Activated CD4-positive, alpha-beta T cell treated with anti-CD3 and anti-CD28 coated beads, Interleukin-2, amount 10 ng/mL, durations not matched to agents 7 days and 5 days (primary cell): ENCODE measurements at regions not wholly inside any gene's neighbourhood (a gene's known extent, or its start where the extent isn't known, plus 50 kb on each side); places are given as distances from the start of the nearest gene placed in this dataset.

Source experiments
- CTCF ChIA-PET: fragments of 350-600 bp; sonication (Branson Sonifier 250); formaldehyde crosslinking; loops from one replicate; lab custom pipeline; 2021; ENCODE audit warnings: antibody characterized with exemption; lab: Charles Lee
- POLR2A ChIA-PET: fragments of 350-600 bp; sonication (Branson Sonifier 250); formaldehyde crosslinking; loops from one replicate; lab custom pipeline; 2021; ENCODE audit warnings: antibody characterized with exemption; lab: Charles Lee
- DNase-seq: peaks from one replicate; pipeline ENCODE4 v3.0.0-alpha.2; 2020
- H3K27ac Mint-ChIP-seq: one replicate; pipeline ENCODE4 v1.8.0; 2021; ENCODE audit warnings: mild to moderate bottlenecking, moderate library complexity, mixed read lengths
- H3K27me3 Mint-ChIP-seq: one replicate; pipeline ENCODE4 v1.8.0; 2021; ENCODE audit warnings: mixed read lengths
- H3K36me3 Mint-ChIP-seq: one replicate; pipeline ENCODE4 v1.8.0; 2021; ENCODE audit warnings: low read depth, mixed read lengths
- H3K4me1 Mint-ChIP-seq: one replicate; pipeline ENCODE4 v1.8.0; 2021; ENCODE audit warnings: mixed read lengths
- H3K4me3 Mint-ChIP-seq: one replicate; pipeline ENCODE4 v1.8.0; 2021; ENCODE audit warnings: mild to moderate bottlenecking, moderate library complexity, mixed read lengths
- H3K9me3 Mint-ChIP-seq: one replicate; pipeline ENCODE4 v1.8.0; 2021; ENCODE audit warnings: mixed read lengths

DNA sequence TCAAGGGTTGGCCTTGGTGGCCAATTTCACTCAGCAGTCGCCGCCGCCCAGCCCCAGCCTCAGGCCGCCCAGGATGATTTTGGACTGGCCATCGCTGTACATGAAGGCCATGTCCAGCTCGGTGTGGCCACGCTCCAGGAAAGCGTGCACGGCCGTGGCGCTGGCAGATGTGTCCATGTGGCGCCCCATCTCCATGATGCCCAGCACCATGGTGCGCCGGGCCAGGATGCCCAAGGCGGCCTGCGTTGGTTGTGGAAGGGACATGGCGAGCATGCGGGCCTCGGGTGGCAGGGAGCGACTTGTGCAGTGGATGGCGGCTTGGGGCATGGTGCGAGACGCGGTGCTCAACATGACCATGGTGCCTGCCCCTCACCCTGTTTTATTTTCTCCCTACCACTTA, 55.4 kb downstream of the ZCCHC12 start:
- no peaks in the 10 kb centered on the region for H3K9me3 Mint-ChIP-seq
- H3K36me3 Mint-ChIP-seq = no peaks in the 10 kb centered on the region
- no peak overlapping the region for H3K27ac Mint-ChIP-seq
- DNase-seq = no peak
- ChIA-PET CTCF (no interaction called here), POLR2A (no interaction called here)
- H3K4me1 Mint-ChIP-seq = no peaks in the 10 kb centered on the region
- H3K27me3 Mint-ChIP-seq = no peaks in the 10 kb centered on the region
- H3K4me3 Mint-ChIP-seq = no peak overlapping the region

DNA sequence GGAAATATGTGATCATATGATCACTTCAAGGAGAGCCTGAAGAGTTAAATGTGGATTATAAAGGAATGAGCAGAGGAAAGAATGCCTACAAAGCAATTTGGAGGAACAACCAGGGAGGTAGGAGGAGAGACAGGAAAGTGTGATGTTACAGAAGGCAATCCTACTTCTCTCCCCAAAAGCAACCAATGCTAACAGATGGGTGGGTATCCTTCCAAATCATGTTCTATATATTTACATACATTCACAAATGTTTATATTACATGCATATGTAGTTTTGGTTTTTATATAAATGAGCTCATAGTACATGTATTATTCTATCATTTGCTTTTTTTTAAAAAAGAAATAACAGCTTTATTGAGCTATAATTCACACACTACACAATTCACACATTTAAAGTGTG, 56.0 kb downstream of the ZCCHC12 start:
- Mint-ChIP-seq H3K9me3 (no peaks in the 10 kb centered on the region), H3K36me3 (no peaks in the 10 kb centered on the region), H3K27me3 (no peaks in the 10 kb centered on the region), H3K27ac (no peak overlapping the region), H3K4me3 (no peak overlapping the region), H3K4me1 (no peaks in the 10 kb centered on the region)
- CTCF ChIA-PET = no interaction called here
- POLR2A ChIA-PET = no interaction called here
- no peak for DNase-seq

DNA sequence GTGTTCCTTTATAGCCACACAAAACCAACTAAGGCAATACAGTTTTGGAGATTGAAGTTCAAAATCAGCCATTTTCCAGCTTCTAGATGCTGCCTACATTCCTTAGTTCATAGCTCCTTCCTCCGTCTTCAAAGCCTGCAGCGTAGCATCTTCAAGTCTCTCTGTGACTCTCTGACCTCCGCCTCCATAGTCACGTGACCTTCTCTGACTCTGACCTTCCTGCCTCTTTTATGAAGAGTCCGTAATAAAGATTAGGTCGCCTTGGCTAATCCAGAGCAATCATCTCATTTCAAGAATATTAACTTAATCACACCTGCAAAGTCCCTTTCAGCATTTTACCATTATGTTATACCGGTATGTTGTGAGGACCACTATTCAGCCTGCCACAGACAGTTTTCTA, 60.4 kb downstream of the ZCCHC12 start:
- CTCF ChIA-PET = interaction anchor here (0.6 kb wide), 1 partner anchor 166 kb away, joined by 3 read pairs; no protein-coding TSS in a partner anchor
- DNase-seq = no peak
- Mint-ChIP-seq H3K27ac (no peak overlapping the region), H3K4me1 (no peaks in the 10 kb centered on the region), H3K4me3 (no peak overlapping the region), H3K27me3 (no peaks in the 10 kb centered on the region), H3K36me3 (no peaks in the 10 kb centered on the region), H3K9me3 (no peaks in the 10 kb centered on the region)
- POLR2A ChIA-PET = no interaction called here

DNA sequence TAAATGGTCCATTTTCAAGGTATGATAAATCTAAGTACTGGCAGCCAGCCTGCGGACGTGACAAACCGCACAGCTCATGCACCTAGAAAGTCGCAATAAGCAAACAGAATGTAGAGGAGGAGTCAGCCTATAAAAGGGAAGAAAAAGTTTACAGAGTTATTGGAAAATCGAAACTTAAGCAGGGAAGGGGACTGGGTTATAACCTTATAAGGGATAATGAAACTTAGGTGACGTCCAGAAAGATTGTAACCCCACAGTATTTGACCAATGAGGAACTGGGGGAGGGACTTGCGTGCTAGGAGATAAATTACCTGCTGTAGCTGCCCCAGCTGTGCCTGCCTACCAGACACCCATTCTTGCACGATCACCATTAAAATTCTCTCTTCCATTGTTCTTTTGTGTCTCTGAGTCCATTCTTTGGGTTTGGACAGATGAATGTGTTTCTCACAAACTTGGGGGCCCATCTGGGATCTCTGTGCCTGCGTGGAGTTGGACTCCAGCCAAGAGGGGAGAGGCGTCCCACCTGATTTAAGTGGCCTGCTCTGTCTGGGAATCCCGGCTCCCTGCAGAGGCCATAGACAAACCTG, 61.0 kb downstream of the ZCCHC12 start:
- DNase-seq = no peak
- ChIA-PET CTCF (interaction anchor here (0.6 kb wide), 1 partner anchor 165 kb away, joined by 3 read pairs; no protein-coding TSS in a partner anchor), POLR2A (no interaction called here)
- Mint-ChIP-seq H3K4me3 (no peak overlapping the region), H3K4me1 (no peaks in the 10 kb centered on the region), H3K27me3 (no peaks in the 10 kb centered on the region), H3K36me3 (no peaks in the 10 kb centered on the region), H3K27ac (no peak overlapping the region), H3K9me3 (no peaks in the 10 kb centered on the region)

DNA sequence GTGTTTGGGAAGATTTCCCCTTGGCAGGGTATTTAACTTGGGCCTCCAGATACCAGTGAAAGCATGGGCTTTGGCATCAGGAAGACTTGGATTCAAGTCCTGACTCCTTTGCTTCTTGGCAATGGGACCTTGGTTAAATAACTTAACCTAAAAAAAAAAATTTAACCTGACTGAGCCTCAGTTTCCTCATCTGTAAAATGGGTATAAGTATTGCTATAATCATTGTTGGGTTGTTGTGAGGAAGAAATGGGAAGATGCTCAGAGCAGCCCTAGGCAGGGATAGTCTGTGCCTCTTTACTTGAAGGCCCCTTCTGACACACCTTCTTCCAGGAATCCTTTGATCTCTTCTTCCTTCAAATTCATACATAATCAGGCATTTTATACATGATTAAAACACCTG, 70.3 kb downstream of the ZCCHC12 start:
- Mint-ChIP-seq H3K4me1 (no peaks in the 10 kb centered on the region), H3K36me3 (no peaks in the 10 kb centered on the region), H3K27me3 (no peaks in the 10 kb centered on the region), H3K9me3 (no peaks in the 10 kb centered on the region), H3K27ac (no peak overlapping the region), H3K4me3 (no peak overlapping the region)
- no peak for DNase-seq
- POLR2A ChIA-PET = no interaction called here
- CTCF ChIA-PET = no interaction called here

DNA sequence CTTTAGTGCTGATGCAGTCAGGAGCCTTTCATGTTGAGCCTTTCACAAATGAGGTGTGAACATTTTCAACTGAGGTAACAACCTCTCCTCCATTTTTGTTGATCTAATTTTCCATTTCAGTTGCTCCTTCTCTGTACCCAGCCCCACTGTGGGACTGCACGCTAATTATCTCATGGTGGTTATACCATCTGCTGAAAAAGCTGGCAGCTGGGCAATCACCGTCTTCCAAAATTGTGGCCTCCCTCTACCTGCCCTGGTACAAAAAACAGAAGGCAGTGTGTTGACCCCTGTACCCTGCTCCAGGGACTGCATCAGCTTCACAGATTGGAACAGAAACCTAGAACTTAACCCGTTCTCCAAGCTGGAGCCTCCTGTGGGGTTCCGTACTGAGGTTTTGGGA, 72.4 kb upstream of the LONRF3 start:
- ChIA-PET POLR2A (no interaction called here), CTCF (interaction anchor here (0.8 kb wide), 1 partner anchor 775 kb away, joined by 3 read pairs; no protein-coding TSS in a partner anchor)
- DNase-seq = no peak
- no peaks in the 10 kb centered on the region for H3K36me3 Mint-ChIP-seq
- H3K27ac Mint-ChIP-seq = no peak overlapping the region
- H3K4me3 Mint-ChIP-seq = no peak overlapping the region
- H3K4me1 Mint-ChIP-seq = no peaks in the 10 kb centered on the region
- no peaks in the 10 kb centered on the region for H3K27me3 Mint-ChIP-seq
- no peaks in the 10 kb centered on the region for H3K9me3 Mint-ChIP-seq

DNA sequence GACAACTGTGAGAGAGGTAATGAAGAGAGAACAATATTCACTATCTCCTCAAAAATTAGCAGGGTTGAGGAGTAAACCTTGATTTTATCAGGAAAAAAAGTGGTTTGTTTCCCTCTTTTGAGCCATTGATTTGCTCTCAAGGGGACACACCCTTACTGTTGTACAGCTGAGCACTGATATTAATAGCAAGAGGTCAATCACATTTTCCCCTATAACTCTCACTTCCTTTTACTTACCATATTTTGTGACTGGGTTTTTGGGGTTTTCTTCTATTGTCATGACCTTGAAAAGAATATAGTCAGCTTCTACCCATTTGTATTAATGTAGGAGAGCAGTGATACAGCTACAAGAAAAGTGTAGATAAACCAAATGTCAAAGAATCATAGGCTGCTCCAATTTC, 70.2 kb upstream of the LONRF3 start:
- CTCF ChIA-PET = interaction anchor here (0.6 kb wide), 1 partner anchor 15 kb away, joined by 3 read pairs; no protein-coding TSS in a partner anchor
- no peak overlapping the region for H3K27ac Mint-ChIP-seq
- H3K4me3 Mint-ChIP-seq = no peak overlapping the region
- H3K36me3 Mint-ChIP-seq = no peaks in the 10 kb centered on the region
- no peaks in the 10 kb centered on the region for H3K9me3 Mint-ChIP-seq
- H3K27me3 Mint-ChIP-seq = no peaks in the 10 kb centered on the region
- POLR2A ChIA-PET = no interaction called here
- no peak for DNase-seq
- H3K4me1 Mint-ChIP-seq = no peaks in the 10 kb centered on the region

DNA sequence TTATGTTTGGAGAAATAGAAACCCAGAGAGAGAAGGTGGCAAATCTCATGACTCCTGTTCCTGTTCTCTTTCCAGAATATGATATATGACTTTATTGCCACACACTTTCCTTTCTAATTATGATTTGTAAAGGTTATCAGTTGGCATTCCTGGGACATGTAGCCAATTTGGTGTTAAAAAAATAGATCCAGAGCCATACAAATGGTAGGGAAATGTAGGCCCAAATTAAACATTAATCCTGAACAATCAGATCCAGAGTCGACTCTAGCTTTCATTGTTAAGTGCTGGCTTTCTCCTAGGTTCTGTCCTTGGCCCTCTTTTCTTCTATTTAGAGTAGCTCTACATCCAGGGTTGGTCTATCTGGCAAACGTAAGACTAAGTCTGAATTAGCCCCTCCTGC, 69.8 kb upstream of the LONRF3 start:
- Mint-ChIP-seq H3K36me3 (no peaks in the 10 kb centered on the region), H3K4me3 (no peak overlapping the region), H3K27ac (no peak overlapping the region), H3K9me3 (no peaks in the 10 kb centered on the region), H3K4me1 (no peaks in the 10 kb centered on the region), H3K27me3 (no peaks in the 10 kb centered on the region)
- ChIA-PET CTCF (no interaction called here), POLR2A (interaction anchor here (0.7 kb wide), 1 partner anchor 72 kb away, joined by 3 read pairs; no protein-coding TSS in a partner anchor)
- DNase-seq = no peak
